ENCODE measurements at regions not wholly inside any gene's neighbourhood (a gene's known extent, or its start where the extent isn't known, plus 50 kb on each side); places are given as distances from the start of the nearest gene placed in this dataset.

DNA sequence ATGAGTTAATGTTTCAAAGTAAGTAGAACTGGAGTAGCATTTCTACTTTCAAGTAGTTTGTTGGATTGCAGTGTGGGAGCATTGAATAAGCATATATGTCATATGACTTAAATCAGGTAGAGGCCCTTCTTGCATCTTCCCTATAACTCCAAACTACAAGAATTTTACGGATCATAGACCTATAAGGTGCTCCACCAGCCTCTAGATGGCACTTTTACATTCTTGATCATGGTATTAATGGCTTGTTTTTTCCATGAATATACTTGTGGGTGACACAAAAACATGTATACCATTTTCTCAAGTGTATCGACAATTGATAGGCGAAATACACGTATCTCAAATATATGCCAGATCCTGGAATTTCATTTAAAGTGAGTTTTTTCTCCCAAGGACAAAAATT is 311.1 kb downstream of the ZPLD1 start:
- TF ChIP-seq, protein P1, sequence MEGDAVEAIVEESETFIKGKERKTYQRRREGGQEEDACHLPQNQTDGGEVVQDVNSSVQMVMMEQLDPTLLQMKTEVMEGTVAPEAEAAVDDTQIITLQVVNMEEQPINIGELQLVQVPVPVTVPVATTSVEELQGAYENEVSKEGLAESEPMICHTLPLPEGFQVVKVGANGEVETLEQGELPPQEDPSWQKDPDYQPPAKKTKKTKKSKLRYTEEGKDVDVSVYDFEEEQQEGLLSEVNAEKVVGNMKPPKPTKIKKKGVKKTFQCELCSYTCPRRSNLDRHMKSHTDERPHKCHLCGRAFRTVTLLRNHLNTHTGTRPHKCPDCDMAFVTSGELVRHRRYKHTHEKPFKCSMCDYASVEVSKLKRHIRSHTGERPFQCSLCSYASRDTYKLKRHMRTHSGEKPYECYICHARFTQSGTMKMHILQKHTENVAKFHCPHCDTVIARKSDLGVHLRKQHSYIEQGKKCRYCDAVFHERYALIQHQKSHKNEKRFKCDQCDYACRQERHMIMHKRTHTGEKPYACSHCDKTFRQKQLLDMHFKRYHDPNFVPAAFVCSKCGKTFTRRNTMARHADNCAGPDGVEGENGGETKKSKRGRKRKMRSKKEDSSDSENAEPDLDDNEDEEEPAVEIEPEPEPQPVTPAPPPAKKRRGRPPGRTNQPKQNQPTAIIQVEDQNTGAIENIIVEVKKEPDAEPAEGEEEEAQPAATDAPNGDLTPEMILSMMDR (IDR thresholded peaks at IDR 0.05; ENCODE audit: borderline replicate concordance, extremely low read depth, low read length, poor library complexity, severe bottlenecking), result no peak
- no peak for TF ChIP-seq EZH2 (IDR thresholded peaks at IDR 0.05; ENCODE audit: borderline replicate concordance, low read depth, low read length, severe bottlenecking)
